ENCODE measurements at regions not wholly inside any gene's neighbourhood (a gene's known extent, or its start where the extent isn't known, plus 50 kb on each side); places are given as distances from the start of the nearest gene placed in this dataset.

- TF ChIP-seq CTCF (IDR thresholded peaks at IDR 0.05; ENCODE audit: low read depth, low read length, poor library complexity, severe bottlenecking) (no peak), EZH2phosphoT487 (IDR thresholded peaks at IDR 0.05; ENCODE audit: borderline replicate concordance, low read length) (no peak)
Observed at GRCh38 chr3:13135811-13136321, 62.6 kb upstream of the IQSEC1 start.
